Large intestine (tissue), 3 donors: ENCODE measurements at regions not wholly inside any gene's neighbourhood (a gene's known extent, or its start where the extent isn't known, plus 50 kb on each side); places are given as distances from the start of the nearest gene placed in this dataset.
"Not testable (repeated sequence)": the region's sequence is repeated elsewhere in the genome, so short reads cannot be mapped to it uniquely, and the experiment has no call there.

Source experiments
- DNase-seq, 2 donors: peaks; one replicate each; pipeline versions ENCODE4 v3.0.0 to v3.0.0-alpha.2; 2013
- H3K27ac ChIP-seq: one replicate; pipeline ENCODE4 v1.5.1; 2013; ENCODE audit warnings: low read length
- H3K27me3 ChIP-seq: 2 replicates; pipeline ENCODE4 v1.6.1; 2013; ENCODE audit warnings: low read length; ENCODE audit not compliant: control insufficient read depth, insufficient read depth
- H3K36me3 ChIP-seq: 2 replicates; pipeline ENCODE4 v1.6.1; 2013; ENCODE audit warnings: low read length; ENCODE audit not compliant: control insufficient read depth, insufficient read depth
- H3K4me1 ChIP-seq: one replicate; pipeline ENCODE4 v1.6.1; 2013; ENCODE audit warnings: low read length; ENCODE audit not compliant: control insufficient read depth, insufficient read depth
- H3K4me3 ChIP-seq: one replicate; pipeline ENCODE4 v1.5.1; 2013; ENCODE audit warnings: low read length
- H3K9me3 ChIP-seq: one replicate; pipeline ENCODE4 v1.6.1; 2013; ENCODE audit warnings: mild to moderate bottlenecking, low read depth, low read length, moderate library complexity; ENCODE audit not compliant: control insufficient read depth
- WGBS: methylation state at CpG from one replicate; pipeline ENCODE4 v1.1.5; 2013; ENCODE audit warnings: low lambda C conversion rate; ENCODE audit not compliant: insufficient coverage; 5-methylcytosine and 5-hydroxymethylcytosine counted together

DNA sequence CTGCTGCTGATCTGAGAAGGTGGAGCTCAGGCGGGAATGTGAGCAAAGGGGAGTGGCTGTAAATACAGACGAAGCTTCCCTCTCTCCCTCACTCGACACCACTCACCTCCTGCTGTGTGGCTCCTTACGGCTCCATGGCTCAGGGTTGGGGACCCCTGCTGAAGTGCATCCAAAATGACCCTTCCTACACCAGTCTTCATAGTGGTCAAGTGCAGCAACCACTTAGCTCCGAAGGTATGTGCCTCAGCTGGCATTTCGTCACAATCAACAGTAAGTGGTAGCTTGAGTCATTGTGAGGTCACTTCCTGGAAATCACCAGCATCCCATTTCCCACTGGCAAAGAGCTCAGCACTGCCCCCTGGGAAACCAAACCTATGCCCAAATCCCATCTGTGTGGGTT is 76.4 kb upstream of the COBL start:
- H3K4me1 ChIP-seq = not testable (repeated sequence)

DNA sequence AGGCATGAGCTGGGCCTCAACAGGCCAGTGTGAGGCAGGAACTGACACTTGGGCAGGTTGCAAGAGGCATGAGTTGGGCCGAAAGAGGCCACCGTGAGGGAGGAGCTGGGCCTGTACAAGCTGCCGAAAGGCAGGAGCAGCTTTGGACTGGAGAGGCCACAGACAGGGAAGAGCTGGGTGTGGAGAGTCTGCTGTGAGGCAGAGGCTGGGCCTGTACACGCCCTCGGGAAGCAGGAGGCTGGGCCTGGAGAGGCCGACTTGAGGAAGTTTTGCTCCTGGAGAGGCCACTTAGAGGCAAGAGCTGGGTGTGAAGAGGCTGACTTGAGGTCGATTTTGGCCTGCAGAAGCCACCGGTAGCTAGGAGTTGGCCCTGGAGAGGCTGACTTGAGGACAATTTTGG is 73.3 kb upstream of the COBL start:
- H3K4me3 ChIP-seq, H3K36me3 ChIP-seq, H3K27ac ChIP-seq, H3K4me1 ChIP-seq, H3K27me3 ChIP-seq, H3K9me3 ChIP-seq, DNase-seq: not testable (repeated sequence)
- WGBS = no CpG with 5 or more reads among the region's 8 CpGs

More for the DNA sequence above, 76.4 kb upstream of the COBL start:
- H3K4me3 ChIP-seq, H3K27ac ChIP-seq, H3K27me3 ChIP-seq, H3K36me3 ChIP-seq, H3K9me3 ChIP-seq, DNase-seq: not testable (repeated sequence)
- WGBS = 80% methylated on average over 1 of the region's 6 CpGs

DNA sequence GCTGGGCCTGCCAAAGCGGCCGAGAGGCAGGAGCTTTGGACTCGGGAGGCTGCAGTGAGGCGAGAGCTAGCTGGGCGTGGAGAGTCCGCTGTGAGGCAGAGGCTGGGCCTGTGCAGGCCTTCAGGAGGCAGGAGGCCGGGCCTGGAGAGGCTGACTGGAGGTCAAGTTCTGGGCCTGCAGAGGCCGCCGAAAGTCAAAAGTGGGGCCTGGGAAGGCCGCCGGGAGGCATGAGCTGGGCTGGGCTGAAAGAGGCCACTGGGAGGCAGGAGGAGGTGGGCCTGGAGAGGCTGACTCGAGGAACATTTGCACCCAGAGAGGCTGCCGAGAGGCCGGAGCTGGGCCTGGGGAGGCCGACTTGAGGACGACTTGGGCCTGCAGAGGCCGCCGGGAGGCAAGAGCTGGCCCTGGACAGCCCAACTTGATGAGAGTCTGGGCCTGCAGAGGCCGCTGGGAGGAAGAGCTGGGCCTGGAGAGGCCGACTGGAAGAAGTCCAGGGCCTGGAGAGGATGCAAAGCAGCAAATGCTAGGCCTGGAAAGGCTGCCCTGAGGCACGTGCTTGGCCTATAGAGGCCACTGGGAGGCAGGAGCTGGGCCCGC is 72.7 kb upstream of the COBL start:
- not testable (repeated sequence) for DNase-seq, H3K4me1 ChIP-seq, H3K36me3 ChIP-seq, H3K27ac ChIP-seq, H3K9me3 ChIP-seq, H3K4me3 ChIP-seq, H3K27me3 ChIP-seq
- no CpG with 5 or more reads among the region's 22 CpGs for WGBS

DNA sequence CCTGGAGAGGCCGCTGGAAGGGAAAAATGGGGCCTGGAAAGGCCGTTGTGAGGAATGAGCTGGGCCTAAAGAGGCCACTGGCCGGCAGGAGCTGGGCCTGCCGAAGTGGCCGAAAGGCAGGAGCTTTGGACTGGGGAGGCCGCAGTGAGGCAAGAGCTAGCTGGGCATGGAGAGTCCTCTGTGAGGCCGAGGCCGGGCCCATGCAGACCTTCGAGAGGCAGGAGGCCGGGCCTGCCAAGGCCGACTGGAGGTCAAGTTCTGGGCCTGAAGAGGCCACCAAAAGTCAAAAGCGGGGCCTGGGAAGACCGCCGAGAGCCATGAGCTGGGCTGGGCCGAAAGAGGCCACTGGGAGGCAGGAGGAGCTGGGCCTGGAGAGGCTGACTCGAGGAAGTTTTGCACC is 71.6 kb upstream of the COBL start:
- not testable (repeated sequence) for H3K9me3 ChIP-seq, DNase-seq, H3K27ac ChIP-seq, H3K27me3 ChIP-seq, H3K36me3 ChIP-seq, H3K4me3 ChIP-seq, H3K4me1 ChIP-seq
- WGBS = no CpG with 5 or more reads among the region's 16 CpGs

DNA sequence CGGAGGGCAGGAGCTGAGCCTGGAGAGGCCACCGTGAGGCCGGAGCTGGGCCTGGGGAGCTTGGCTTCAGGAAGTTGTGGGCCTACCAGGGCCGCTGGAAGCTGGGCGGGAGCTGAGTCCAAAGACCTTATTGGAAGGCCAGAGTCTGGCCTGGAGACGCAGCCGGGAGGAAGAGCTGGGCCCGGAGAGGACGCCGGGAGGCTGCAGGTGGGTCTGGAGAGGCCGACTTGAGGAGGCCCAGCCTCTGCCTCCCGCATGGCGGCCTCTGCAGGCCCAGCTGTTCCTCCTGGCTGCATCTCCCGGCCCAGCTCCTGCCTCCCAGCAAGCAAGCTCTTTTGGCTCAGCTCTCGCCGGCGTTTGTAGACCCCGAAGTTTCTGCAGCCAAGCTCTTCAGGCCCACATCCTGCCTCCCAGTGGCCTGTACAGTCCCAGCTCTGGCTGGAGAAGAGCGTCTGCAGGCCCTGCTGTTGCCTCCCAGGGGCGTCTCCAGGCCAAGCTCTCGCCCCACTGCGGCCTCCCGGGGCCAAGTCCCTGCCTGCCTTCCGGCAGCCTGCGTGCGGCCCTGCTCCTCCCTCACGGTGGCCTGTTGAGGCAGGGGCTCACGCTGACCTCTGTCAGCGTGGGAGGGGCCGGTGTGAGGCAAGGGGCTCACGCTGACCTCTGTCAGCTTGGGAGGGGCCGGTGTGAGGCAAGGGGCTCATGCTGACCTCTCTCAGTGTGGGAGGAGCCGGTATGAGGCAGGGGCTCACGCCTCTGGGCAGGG is 70.4 kb upstream of the COBL start:
- not testable (repeated sequence) for H3K27me3 ChIP-seq, H3K36me3 ChIP-seq, DNase-seq, H3K27ac ChIP-seq, H3K4me1 ChIP-seq, H3K9me3 ChIP-seq, H3K4me3 ChIP-seq
- no CpG with 5 or more reads among the region's 34 CpGs for WGBS

DNA sequence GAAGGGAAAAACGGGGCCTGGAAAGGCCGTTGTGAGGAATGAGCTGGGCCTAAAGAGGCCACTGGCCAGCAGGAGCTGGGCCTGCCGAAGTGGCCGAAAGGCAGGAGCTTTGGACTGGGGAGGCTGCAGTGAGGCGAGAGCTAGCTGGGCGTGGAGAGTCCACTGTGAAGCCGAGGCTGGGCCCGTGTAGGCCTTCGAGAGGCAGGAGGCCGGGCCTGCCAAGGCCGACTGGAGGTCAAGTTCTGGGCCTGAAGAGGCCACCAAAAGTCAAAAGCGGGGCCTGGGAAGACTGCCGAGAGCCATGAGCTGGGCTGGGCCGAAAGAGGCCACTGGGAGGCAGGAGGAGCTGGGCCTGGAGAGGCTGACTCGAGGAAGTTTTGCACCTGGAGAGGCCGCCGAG is 69.6 kb upstream of the COBL start:
- not testable (repeated sequence) for H3K9me3 ChIP-seq, H3K27me3 ChIP-seq, H3K4me1 ChIP-seq, H3K4me3 ChIP-seq, DNase-seq, H3K27ac ChIP-seq, H3K36me3 ChIP-seq
- WGBS = no CpG with 5 or more reads among the region's 17 CpGs

DNA sequence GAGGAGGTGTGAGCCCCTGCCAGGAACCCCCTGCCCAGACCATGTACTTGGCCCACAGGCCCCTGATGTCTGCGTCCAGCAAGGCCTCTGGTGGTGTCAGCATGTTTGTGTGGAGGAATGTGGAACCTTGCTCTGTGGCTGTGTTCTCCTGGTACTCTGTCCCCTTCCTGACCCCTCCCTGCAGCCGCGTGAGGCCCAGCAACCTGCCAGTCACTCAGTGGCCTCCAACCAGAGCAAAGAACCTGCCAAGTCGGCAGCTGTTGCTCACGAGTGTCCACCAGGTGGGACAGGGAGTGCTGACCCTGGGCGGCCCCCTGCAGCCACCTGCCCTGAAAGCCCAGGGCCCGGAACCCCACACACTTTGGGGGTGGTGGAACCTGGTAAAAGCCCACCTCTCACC is 65.6 kb upstream of the COBL start:
- peak overlapping the region; percentile 33 for H3K27ac ChIP-seq
- H3K4me3 ChIP-seq, H3K9me3 ChIP-seq, H3K36me3 ChIP-seq, H3K27me3 ChIP-seq, H3K4me1 ChIP-seq: not testable (repeated sequence)
- WGBS = no CpG with 5 or more reads among the region's 7 CpGs
- peak; percentile 29 to 59 for DNase-seq

DNA sequence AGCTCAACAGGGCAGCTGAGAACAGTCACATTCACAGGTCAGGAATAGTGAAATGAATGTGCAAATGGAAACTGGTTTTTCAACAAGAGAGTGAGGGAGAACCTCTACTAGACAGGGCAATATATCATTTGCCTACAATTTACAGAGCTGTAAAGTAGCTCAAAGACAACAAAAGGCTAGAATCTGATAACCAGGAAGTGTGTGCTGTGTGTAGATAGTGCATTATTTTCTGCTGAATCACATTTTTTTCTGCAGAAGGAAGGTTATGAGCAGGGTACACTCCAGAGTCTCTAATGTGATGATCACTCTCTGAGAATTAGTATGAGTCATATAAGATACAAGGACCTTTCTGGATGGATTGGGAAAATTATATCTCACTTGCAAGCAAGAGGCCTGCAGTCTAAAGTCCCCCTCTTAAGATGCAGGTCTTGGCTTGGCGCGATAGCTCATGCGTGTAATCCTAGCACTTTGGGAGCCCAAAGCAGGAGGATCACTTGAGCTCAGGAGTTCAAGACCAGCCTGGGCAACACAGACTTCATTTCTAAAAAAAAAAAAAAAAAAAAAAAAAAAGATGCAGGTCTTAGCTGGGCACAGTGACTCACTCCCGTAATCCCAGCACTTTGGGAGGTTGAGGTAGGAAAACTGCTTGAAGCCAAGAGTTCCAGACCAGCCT is 59.9 kb upstream of the COBL start:
- no peaks in the 10 kb centered on the region for H3K27me3 ChIP-seq
- no peaks in the 10 kb centered on the region for H3K36me3 ChIP-seq
- no peaks in the 10 kb centered on the region for H3K9me3 ChIP-seq
- DNase-seq = peak; percentile 87 to 93
- H3K4me3 ChIP-seq = no peak overlapping the region
- peaks cover 11% of the 10 kb centered on the region for H3K4me1 ChIP-seq
- H3K27ac ChIP-seq = peak overlapping the region; percentile 94
- WGBS = no CpG with 5 or more reads among the region's 4 CpGs

DNA sequence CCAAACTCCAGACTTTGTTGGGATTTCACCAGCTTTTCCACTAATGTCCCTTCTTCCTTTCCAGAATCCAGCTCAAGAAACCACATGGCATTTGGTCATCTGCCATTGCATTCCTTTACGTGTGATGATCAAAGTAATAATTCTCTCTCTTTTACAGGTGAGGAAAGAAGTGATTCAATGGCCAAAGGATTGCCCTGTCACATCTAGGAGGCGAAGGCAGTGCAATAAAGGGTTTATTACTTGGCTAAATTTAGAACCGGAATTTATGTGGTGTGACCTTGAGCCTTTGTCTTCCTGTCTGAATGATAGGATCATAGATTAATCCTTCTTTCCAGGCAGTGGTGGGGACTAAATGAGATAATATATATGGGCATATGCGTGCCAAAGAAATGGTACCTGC is 58.3 kb upstream of the COBL start:
- Histone ChIP-seq H3K27ac (no peak overlapping the region), H3K4me1 (peaks cover 11% of the 10 kb centered on the region), H3K9me3 (no peaks in the 10 kb centered on the region), H3K27me3 (no peaks in the 10 kb centered on the region), H3K36me3 (no peaks in the 10 kb centered on the region), H3K4me3 (no peak overlapping the region)
- WGBS = 40% methylated on average over 1 of the region's 4 CpGs
- DNase-seq = no peak

DNA sequence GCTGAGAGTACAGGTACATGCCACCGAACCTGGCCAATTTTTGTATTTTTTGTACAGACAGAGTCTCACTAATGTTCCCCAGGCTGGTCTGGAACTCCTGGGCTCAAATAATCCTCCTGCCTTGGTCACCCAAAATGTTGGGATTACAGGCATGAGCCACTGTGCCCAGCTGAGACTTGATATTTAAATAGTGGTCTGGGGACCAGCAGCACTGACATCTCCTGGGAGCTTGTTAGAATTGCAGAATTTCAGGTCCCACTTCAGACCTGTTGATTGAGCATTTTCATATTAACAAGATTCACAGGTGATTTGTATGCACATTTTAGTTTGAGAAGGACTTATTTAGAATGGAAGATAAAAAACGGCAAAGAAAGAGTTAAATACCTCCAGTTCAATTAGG is 57.0 kb upstream of the COBL start:
- no CpG with 5 or more reads among the region's 2 CpGs for WGBS
- not testable (repeated sequence) for H3K27ac ChIP-seq

More for the DNA sequence above, 57.0 kb upstream of the COBL start:
- not testable (repeated sequence) for H3K4me3 ChIP-seq, H3K9me3 ChIP-seq, H3K27me3 ChIP-seq, DNase-seq, H3K36me3 ChIP-seq
- peaks cover 11% of the 10 kb centered on the region for H3K4me1 ChIP-seq
